Heart left ventricle (tissue), 16 donors: ENCODE measurements at regions not wholly inside any gene's neighbourhood (a gene's known extent, or its start where the extent isn't known, plus 50 kb on each side); places are given as distances from the start of the nearest gene placed in this dataset.

Experiments used
- ATAC-seq, 4 donors: fragments of 200-7000 bp; cut with Tn5 transposase; one replicate each; pipeline ENCODE4 v1.9.1; 2020 to 2022; ENCODE audit warnings: moderate library complexity in 4 of 4, mild to moderate bottlenecking in 3 of 4, moderate number of reproducible peaks in 1 of 4
- DNase-seq, 5 donors: peaks; one replicate each; pipeline ENCODE4 v3.0.0-alpha.2; 2020
- H3K27ac ChIP-seq, 12 donors: fragments of 200-600 bp; sonication (generic) in 4 of 12; one replicate each; pipeline versions ENCODE4 v1.5.0 to v1.8.0; 2016 to 2022; ENCODE audit warnings: mild to moderate bottlenecking in 2 of 12
- H3K27me3 ChIP-seq, 9 donors: fragments of 200-600 bp; sonication (generic) in 2 of 9; one replicate each; pipeline versions ENCODE4 v1.5.1 to v1.8.0; 2016 to 2022; ENCODE audit warnings: mild to moderate bottlenecking in 3 of 9
- H3K36me3 ChIP-seq, 9 donors: fragments of 200-600 bp; sonication (generic) in 2 of 9; one replicate each; pipeline versions ENCODE4 v1.5.0 to v1.8.0; 2018 to 2022; ENCODE audit warnings: mild to moderate bottlenecking in 2 of 9
- H3K4me1 ChIP-seq, 12 donors: fragments of 200-600 bp; sonication (generic) in 4 of 12; one replicate each; pipeline versions ENCODE4 v1.5.0 to v1.8.0; 2016 to 2022; ENCODE audit warnings: mild to moderate bottlenecking in 3 of 12
- H3K4me3 ChIP-seq, 12 donors: fragments of 200-600 bp; sonication (generic) in 4 of 12; one replicate each; pipeline versions ENCODE4 v1.5.0 to v1.8.0; 2017 to 2022; ENCODE audit warnings: mild to moderate bottlenecking in 9 of 12, moderate library complexity in 4 of 12
- H3K9me3 ChIP-seq, 12 donors: fragments of 200-600 bp; sonication (generic) in 4 of 12; one replicate each; pipeline versions ENCODE4 v1.5.0 to v1.8.0; 2016 to 2022; ENCODE audit warnings: mild to moderate bottlenecking in 1 of 12
- POLR2A ChIP-seq, 2 donors: fragments of 450-650 bp; IDR thresholded peaks; one replicate each; pipeline ENCODE4 v1.6.1; 2017; ENCODE audit warnings: antibody characterized with exemption in 2 of 2, mild to moderate bottlenecking in 2 of 2, moderate library complexity in 2 of 2
- WGBS, 4 donors: extraction: QIAGEN DNeasy Blood & Tissue Kit in 2 of 4; methylation state at CpG; one replicate each; pipeline versions ENCODE4 v1.1.5 to v1.1.7; 2013 to 2018; 5-methylcytosine and 5-hydroxymethylcytosine counted together
- intact Hi-C, 10 donors: fragments of 100-400 bp; cut with DNase I; formaldehyde crosslinking; loops; one replicate each; pipeline versions ENCODE4 v1.11.1 to v1.14.2; 2022
- TF ChIP-seq, protein P1 (sequence below), 12 donors: fragments of 200-600 bp; sonication (generic) in 4 of 12; IDR thresholded peaks; one replicate each; pipeline versions ENCODE4 v1.5.0 to v1.8.0; 2018 to 2022; ENCODE audit warnings: antibody characterized with exemption in 12 of 12, mild to moderate bottlenecking in 5 of 12
- donor health status: ischemic (EF 13 %, LVEDD 7.1; RV severe dilation, severe dysfunction).
- donor health status: healthy with polysubstance abuse.
- donor health status: DM: no; HTN: yes; CAD: no.
- donor health status: DM: no; HTN: no; CAD: no.
- donor health status: ischemic (EF 25% LVEDD 6.9; RV normal size, moderate dysfunction).
- donor health status: ischemic (EF 25% LVEDD 5.7; RV mildly dilated, moderate dysfunction).
- donor health status: healthy.
- donor health status: DM: yes; HTN: yes; CAD: no.
- donor health status: ischemic (EF 35%, LVEDD 5.7; RV mildly dilated, moderate dysfunction).
- donor health status: nonischemic (EF 11% LVEDD 7.7; RV severe dilation, severe dysfunction).
- donor health status: DM: yes; HTN: yes; CAD: no.
- donor health status: PGD.
- donor health status: ischemic (EF 29% LVEDD 5.4; RV normal size, mild dysfunction).
- donor health status: nonischemic (EF 23%, LVEDD 6.1; RV moderate dilation, normal function).

DNA sequence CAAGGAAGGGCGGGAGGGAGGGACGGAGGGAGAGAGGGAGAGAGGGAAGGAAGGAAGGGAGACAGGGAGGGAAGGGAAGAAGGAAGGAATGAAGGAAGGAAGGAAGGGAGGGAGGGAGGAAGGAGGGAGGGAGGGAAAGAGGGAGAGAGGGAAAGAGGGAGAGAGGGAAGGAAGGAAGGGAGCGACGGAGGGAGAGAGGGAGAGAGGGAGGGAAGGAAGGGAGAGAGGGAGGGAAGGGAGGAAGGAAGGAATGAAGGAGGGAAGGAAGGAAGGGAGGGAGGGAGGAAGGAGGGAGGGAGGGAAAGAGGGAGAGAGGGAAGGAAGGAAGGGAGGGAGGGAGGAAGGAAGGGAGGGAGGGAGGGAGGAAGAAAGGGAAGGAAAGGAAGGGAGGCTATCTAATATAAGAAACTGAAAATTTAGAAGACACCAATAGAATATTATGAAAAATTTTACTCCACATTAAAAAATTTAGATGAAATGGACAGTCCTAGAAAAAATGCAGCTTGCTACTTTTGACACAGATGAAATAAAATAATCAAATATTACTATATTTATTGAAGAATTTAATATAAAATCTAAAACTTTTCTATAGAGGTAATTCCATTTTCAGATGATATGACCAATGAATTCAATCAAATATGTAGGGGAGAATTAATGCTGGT lies 280.3 kb upstream of the SLITRK3 start:
- Histone ChIP-seq H3K4me1 (no peaks in the 10 kb centered on the region), H3K27me3 (no peaks in the 10 kb centered on the region), H3K4me3 (no peak overlapping the region), H3K27ac (no peak overlapping the region), H3K36me3 (no peaks in the 10 kb centered on the region), H3K9me3 (peaks cover 0 to 24% (median 9%) of the 10 kb centered on the region in 12 donors)
- DNase-seq (no peak), ATAC-seq (no peak)
- intact Hi-C loops, result no loop called here
- no peak for TF ChIP-seq POLR2A (IDR thresholded peaks at IDR 0.05)
- TF ChIP-seq, protein P1, sequence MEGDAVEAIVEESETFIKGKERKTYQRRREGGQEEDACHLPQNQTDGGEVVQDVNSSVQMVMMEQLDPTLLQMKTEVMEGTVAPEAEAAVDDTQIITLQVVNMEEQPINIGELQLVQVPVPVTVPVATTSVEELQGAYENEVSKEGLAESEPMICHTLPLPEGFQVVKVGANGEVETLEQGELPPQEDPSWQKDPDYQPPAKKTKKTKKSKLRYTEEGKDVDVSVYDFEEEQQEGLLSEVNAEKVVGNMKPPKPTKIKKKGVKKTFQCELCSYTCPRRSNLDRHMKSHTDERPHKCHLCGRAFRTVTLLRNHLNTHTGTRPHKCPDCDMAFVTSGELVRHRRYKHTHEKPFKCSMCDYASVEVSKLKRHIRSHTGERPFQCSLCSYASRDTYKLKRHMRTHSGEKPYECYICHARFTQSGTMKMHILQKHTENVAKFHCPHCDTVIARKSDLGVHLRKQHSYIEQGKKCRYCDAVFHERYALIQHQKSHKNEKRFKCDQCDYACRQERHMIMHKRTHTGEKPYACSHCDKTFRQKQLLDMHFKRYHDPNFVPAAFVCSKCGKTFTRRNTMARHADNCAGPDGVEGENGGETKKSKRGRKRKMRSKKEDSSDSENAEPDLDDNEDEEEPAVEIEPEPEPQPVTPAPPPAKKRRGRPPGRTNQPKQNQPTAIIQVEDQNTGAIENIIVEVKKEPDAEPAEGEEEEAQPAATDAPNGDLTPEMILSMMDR (IDR thresholded peaks at IDR 0.05), result no peak
- 87 to 96% (median 90%) methylated on average over 4 of the region's 4 CpGs for WGBS, 4 donors

DNA sequence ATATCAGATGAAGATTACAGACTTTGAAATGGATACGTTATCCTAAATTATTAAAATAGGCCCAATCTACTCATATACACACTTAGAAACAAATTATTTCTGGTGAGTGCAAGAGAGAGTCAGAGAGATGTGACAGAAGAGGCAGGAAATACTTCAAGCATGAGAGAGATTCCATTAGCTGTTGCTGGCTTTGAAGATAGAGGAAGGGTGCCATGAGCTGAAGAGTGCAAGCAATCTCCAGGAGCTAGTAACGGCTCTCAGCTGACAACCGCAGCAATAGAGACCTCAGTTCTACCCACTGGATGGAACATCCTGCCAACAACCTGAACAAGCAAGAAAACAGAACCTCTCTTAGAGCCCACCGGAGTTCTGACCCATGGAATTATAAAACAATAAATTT lies 270.7 kb upstream of the SLITRK3 start:
- Histone ChIP-seq H3K4me1 (no peaks in the 10 kb centered on the region), H3K27ac (no peak overlapping the region), H3K27me3 (no peaks in the 10 kb centered on the region), H3K36me3 (no peaks in the 10 kb centered on the region), H3K9me3 (peaks cover 0 to 17% (median 6%) of the 10 kb centered on the region in 12 donors), H3K4me3 (no peak overlapping the region)
- 43 to 63% (median 52%) methylated on average over 4 of the region's 4 CpGs for WGBS, 4 donors
- TF ChIP-seq POLR2A (IDR thresholded peaks at IDR 0.05), result no peak
- TF ChIP-seq, protein P1 (IDR thresholded peaks at IDR 0.05), result no peak
- DNase-seq (no peak), ATAC-seq (no peak)
- intact Hi-C loops, result no loop called here

DNA sequence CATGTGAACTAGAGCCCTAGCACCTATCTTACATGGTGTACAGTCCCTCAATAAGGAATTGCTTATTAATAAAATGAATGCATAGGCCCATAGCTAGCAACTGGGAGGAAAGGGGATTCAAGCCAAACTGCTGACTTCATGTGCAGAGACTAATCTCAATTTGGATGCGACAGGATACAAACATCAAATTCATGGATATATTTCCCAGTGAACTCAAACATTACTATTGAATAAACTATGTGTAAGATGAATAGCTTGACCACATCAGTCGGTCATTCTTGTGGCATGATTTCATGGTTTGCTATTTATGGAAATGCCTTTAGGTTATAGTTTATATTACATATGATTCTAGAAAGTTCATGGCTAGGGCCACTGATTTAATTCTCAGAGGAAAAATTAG lies 268.6 kb upstream of the SLITRK3 start:
- Histone ChIP-seq H3K4me1 (no peaks in the 10 kb centered on the region), H3K9me3 (peaks cover 0 to 8% (median 0%) of the 10 kb centered on the region in 12 donors), H3K27me3 (no peaks in the 10 kb centered on the region), H3K27ac (no peak overlapping the region), H3K36me3 (no peaks in the 10 kb centered on the region), H3K4me3 (no peak overlapping the region)
- TF ChIP-seq POLR2A (IDR thresholded peaks at IDR 0.05), result no peak
- TF ChIP-seq, protein P1 (IDR thresholded peaks at IDR 0.05), result no peak
- WGBS, 4 donors, result 50 to 77% (median 70%) methylated on average over 2 of the region's 2 CpGs
- intact Hi-C loops, result no loop called here
- no peak for ATAC-seq
- no peak for DNase-seq

DNA sequence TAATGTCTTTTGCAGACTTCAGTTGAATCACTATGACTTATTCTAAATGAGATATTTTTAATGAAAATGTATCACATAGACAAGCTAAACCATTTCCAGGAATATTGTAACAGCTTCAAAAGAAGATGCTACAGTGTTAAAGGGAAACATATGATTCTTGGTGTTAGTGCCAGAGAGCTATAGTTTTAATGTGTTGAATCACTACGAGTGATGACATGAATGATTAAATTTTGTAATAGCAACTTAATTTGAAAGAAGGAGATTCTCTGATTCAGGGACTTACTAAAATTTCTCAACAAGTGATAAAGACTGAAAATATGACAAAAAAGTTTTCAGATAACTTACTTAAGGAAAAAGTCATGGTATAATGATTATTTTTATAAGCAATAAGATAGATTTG lies 267.3 kb upstream of the SLITRK3 start:
- TF ChIP-seq, protein P1 (IDR thresholded peaks at IDR 0.05), result no peak
- no peak for TF ChIP-seq POLR2A (IDR thresholded peaks at IDR 0.05)
- H3K9me3 ChIP-seq, result peaks cover 0 to 8% (median 0%) of the 10 kb centered on the region in 12 donors
- intact Hi-C loops, result no loop called here
- DNase-seq, result no peak
- no peak for ATAC-seq
- H3K27me3 ChIP-seq, result no peaks in the 10 kb centered on the region
- H3K27ac ChIP-seq, result no peak overlapping the region
- no peaks in the 10 kb centered on the region for H3K4me1 ChIP-seq
- no peaks in the 10 kb centered on the region for H3K36me3 ChIP-seq
- WGBS, 4 donors, result 67 to 82% (median 74%) methylated on average over 1 of the region's 1 CpG
- H3K4me3 ChIP-seq, result no peak overlapping the region
